Prostate gland (tissue), 2 donors: ENCODE measurements at regions not wholly inside any gene's neighbourhood (a gene's known extent, or its start where the extent isn't known, plus 50 kb on each side); places are given as distances from the start of the nearest gene placed in this dataset.

Source experiments
- DNase-seq: peaks from one replicate; pipeline ENCODE4 v3.0.0-alpha.2; 2019; ENCODE audit warnings: low spot score
- H3K27ac ChIP-seq, 2 donors: fragments of 200-600 bp; sonication (generic); 2 replicates each; pipeline ENCODE4 v1.5.1; 2017 to 2019
- H3K27me3 ChIP-seq: fragments of 200-600 bp; sonication (generic); replicated peaks from 2 replicates; pipeline ENCODE4 v1.5.1; 2019; ENCODE audit not compliant: insufficient read depth
- H3K36me3 ChIP-seq, 2 donors: fragments of 200-600 bp; sonication (generic); 1 replicate in 1 of 2; 2 replicates in 1 of 2; pipeline versions ENCODE4 v1.5.1 to v1.8.1; 2017 to 2019
- H3K4me1 ChIP-seq: fragments of 200-600 bp; sonication (generic); replicated peaks from 2 replicates; pipeline ENCODE4 v1.5.1; 2019
- H3K4me3 ChIP-seq, 2 donors: fragments of 200-600 bp; sonication (generic); 2 replicates each; pipeline ENCODE4 v1.5.1; 2017 to 2019
- H3K9me3 ChIP-seq: fragments of 200-600 bp; sonication (generic); 2 replicates; pipeline ENCODE4 v1.5.1; 2017
- CTCF ChIP-seq, 4 experiments: fragments of 200-600 bp in 2 of 4; fragments of 450-650 bp in 2 of 4; sonication (generic) in 2 of 4; IDR thresholded peaks; 1 replicate in 3 of 4; 2 replicates in 1 of 4; pipeline ENCODE4 v1.5.1; 2016 to 2019; ENCODE audit warnings: antibody characterized with exemption in 4 of 4, mild to moderate bottlenecking in 2 of 4, moderate library complexity in 2 of 4
- POLR2A ChIP-seq: fragments of 450-650 bp; IDR thresholded peaks from one replicate; pipeline ENCODE4 v1.6.1; 2016; ENCODE audit warnings: antibody characterized with exemption, mild to moderate bottlenecking
- POLR2AphosphoS5 ChIP-seq: sonication (generic); formaldehyde crosslinking; IDR thresholded peaks from one replicate; pipeline ENCODE4 v1.6.1; 2017; ENCODE audit warnings: antibody characterized with exemption
- WGBS: methylation state at CpG from one replicate; pipeline ENCODE4 v1.1.5; 2018; 5-methylcytosine and 5-hydroxymethylcytosine counted together
- intact Hi-C: fragments of 100-400 bp; cut with DNase I; formaldehyde crosslinking; loops from one replicate; pipeline ENCODE4 v1.14.2; 2022

GRCh38 chr3:26449996-26450395 lies 172.6 kb upstream of the LRRC3B start:
- H3K27ac ChIP-seq = no peak overlapping the region
- no peaks in the 10 kb centered on the region for H3K4me1 ChIP-seq
- H3K9me3 ChIP-seq = no peaks in the 10 kb centered on the region
- no peaks in the 10 kb centered on the region for H3K27me3 ChIP-seq
- 46% methylated on average over 3 of the region's 3 CpGs for WGBS
- DNase-seq = no peak
- H3K4me3 ChIP-seq = no peak overlapping the region
- intact Hi-C loops = no loop called here
- TF ChIP-seq CTCF (IDR thresholded peaks at IDR 0.05) (no peak), POLR2AphosphoS5 (no peak), POLR2A (no peak)
- no peaks in the 10 kb centered on the region for H3K36me3 ChIP-seq

- H3K4me1 ChIP-seq = no peaks in the 10 kb centered on the region
- WGBS = 60% methylated on average over 2 of the region's 2 CpGs
- H3K36me3 ChIP-seq = no peaks in the 10 kb centered on the region
- H3K27me3 ChIP-seq = no peaks in the 10 kb centered on the region
- intact Hi-C loops = no loop called here
- no peak for DNase-seq
- no peak overlapping the region for H3K4me3 ChIP-seq
- H3K9me3 ChIP-seq = no peaks in the 10 kb centered on the region
- no peak for TF ChIP-seq POLR2A
- no peak for TF ChIP-seq POLR2AphosphoS5
- TF ChIP-seq CTCF (IDR thresholded peaks at IDR 0.05) = no peak
- H3K27ac ChIP-seq = no peak overlapping the region
These were observed 170.2 kb upstream of the LRRC3B start for GRCh38 chr3:26452363-26452762.

- Histone ChIP-seq H3K36me3 (no peaks in the 10 kb centered on the region), H3K4me1 (no peaks in the 10 kb centered on the region), H3K27me3 (no peaks in the 10 kb centered on the region), H3K27ac (no peak overlapping the region), H3K9me3 (no peaks in the 10 kb centered on the region), H3K4me3 (no peak overlapping the region)
- TF ChIP-seq CTCF (IDR thresholded peaks at IDR 0.05) (no peak), POLR2A (no peak), POLR2AphosphoS5 (no peak)
- 28% methylated on average over 3 of the region's 3 CpGs for WGBS
- intact Hi-C loops = no loop called here
- DNase-seq = no peak
These were observed 161.6 kb upstream of the LRRC3B start for GRCh38 chr3:26460985-26461384.

- Histone ChIP-seq H3K9me3 (no peaks in the 10 kb centered on the region), H3K4me3 (no peak overlapping the region), H3K27me3 (no peaks in the 10 kb centered on the region), H3K36me3 (no peaks in the 10 kb centered on the region), H3K4me1 (no peaks in the 10 kb centered on the region), H3K27ac (no peak overlapping the region)
- intact Hi-C loops = no loop called here
- DNase-seq = no peak
- no peak for TF ChIP-seq POLR2A
- TF ChIP-seq POLR2AphosphoS5 = no peak
- TF ChIP-seq CTCF (IDR thresholded peaks at IDR 0.05) = no peak
- WGBS = 95% methylated on average over 6 of the region's 6 CpGs
These were observed 150.2 kb upstream of the LRRC3B start for GRCh38 chr3:26472345-26472744.

- Histone ChIP-seq H3K9me3 (no peaks in the 10 kb centered on the region), H3K36me3 (no peaks in the 10 kb centered on the region), H3K27ac (no peak overlapping the region), H3K4me1 (no peaks in the 10 kb centered on the region), H3K4me3 (no peak overlapping the region), H3K27me3 (no peaks in the 10 kb centered on the region)
- 94% methylated on average over 3 of the region's 3 CpGs for WGBS
- DNase-seq = no peak
- intact Hi-C loops = no loop called here
- TF ChIP-seq CTCF (IDR thresholded peaks at IDR 0.05) (no peak), POLR2A (no peak), POLR2AphosphoS5 (no peak)
These were observed 147.9 kb upstream of the LRRC3B start for GRCh38 chr3:26474706-26475105.
